ENCODE measurements at regions not wholly inside any gene's neighbourhood (a gene's known extent, or its start where the extent isn't known, plus 50 kb on each side); places are given as distances from the start of the nearest gene placed in this dataset.
A peak's percentile ranks its signal among the peaks of the same experiment; 100 is the strongest.

DNA sequence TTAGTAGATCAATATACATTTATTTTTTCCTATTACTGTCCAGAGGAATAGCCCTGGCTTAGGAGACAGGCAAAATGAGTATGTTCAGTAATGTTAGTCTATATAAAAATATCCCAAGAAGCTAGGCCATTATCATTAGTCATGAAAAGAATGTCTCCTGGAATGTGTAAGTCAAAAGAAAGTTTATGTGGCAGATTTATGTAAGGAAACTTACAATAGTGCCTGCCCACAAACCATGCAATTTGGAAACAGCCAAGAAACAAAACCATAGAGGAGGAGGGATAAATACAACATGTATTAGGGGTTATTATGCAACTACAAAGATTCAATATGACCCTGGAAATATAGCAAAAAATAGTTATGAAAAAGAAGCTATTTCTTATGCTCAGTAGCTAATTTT lies 96.3 kb downstream of the NOL4 start:
- no peaks in the 10 kb centered on the region for H3K36me3 ChIP-seq (ENCODE audit: control insufficient read depth in 1 of 2, insufficient read depth in 2 of 2, low read depth in 1 of 2, low read length in 2 of 2)
- H3K27me3 ChIP-seq (ENCODE audit: control insufficient read depth in 1 of 2, insufficient read depth in 1 of 2, low read length in 2 of 2), result no peaks in the 10 kb centered on the region
- H2BK120ac ChIP-seq (ENCODE audit: low read depth, low read length), result no peak overlapping the region
- no peak overlapping the region for H2BK12ac ChIP-seq (ENCODE audit: low read length in 2 of 2)
- H2BK15ac ChIP-seq (ENCODE audit: low read depth, poor library complexity, severe bottlenecking), result no peak overlapping the region
- no peak overlapping the region for H3K23ac ChIP-seq (ENCODE audit: low read length in 2 of 2)
- DNase-seq, result peak; percentile 25
- H2BK5ac ChIP-seq (ENCODE audit: low read depth, low read length, poor library complexity, severe bottlenecking), result no peak overlapping the region
- H2AFZ ChIP-seq (ENCODE audit: low read depth, low read length), result no peak overlapping the region
- H4K8ac ChIP-seq (ENCODE audit: low read length), result no peak overlapping the region
- H3K27ac ChIP-seq (ENCODE audit: low read length, poor library complexity, severe bottlenecking), result no peak overlapping the region
- H3K9me3 ChIP-seq (ENCODE audit: control insufficient read depth, low read length), result no peaks in the 10 kb centered on the region
- no peaks in the 10 kb centered on the region for H3K4me1 ChIP-seq (ENCODE audit: control insufficient read depth, insufficient read depth, low read depth, low read length)
- H3K4me2 ChIP-seq (ENCODE audit: low read length, poor library complexity, severe bottlenecking), result no peak overlapping the region
- no peak overlapping the region for H4K91ac ChIP-seq (ENCODE audit: low read length)
- no peak overlapping the region for H3K4me3 ChIP-seq (ENCODE audit: insufficient read depth in 1 of 2, low read depth in 1 of 2, low read length in 2 of 2)
- H3K4ac ChIP-seq (ENCODE audit: low read depth in 1 of 2, low read length in 2 of 2), result no peak overlapping the region
- H3K79me1 ChIP-seq (replicated peaks; ENCODE audit: low read length, poor library complexity, severe bottlenecking), result no peaks in the 10 kb centered on the region
- no peak overlapping the region for H3K14ac ChIP-seq (ENCODE audit: low read length in 2 of 2)
- H3K18ac ChIP-seq (ENCODE audit: low read depth in 1 of 2, low read length in 2 of 2), result no peak overlapping the region
- no peak overlapping the region for H3K9ac ChIP-seq (ENCODE audit: low read length)
- no peak overlapping the region for H2AK5ac ChIP-seq (ENCODE audit: low read length, severe bottlenecking)

DNA sequence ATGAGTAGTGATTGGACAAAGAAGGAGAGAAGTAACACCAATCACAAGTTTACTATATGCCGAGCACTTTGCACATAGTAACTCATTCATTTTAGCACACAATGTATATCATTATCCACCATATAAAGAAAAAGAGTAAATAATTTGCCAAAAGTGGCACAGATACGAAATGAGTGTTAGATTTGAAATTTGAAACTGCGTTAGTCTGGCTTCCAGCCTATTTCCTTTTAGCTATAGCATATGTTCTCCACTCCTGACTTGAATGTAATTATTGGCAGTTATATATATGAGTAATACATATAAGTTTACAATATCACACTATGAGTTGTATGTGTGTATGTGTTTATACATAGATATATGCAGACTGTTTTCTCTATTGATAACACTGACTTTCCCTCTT lies 98.6 kb downstream of the NOL4 start:
- no peak overlapping the region for H2BK15ac ChIP-seq (ENCODE audit: low read depth, poor library complexity, severe bottlenecking)

GRCh38 chr18:34122724-34123334 lies 101.9 kb downstream of the NOL4 start:
- H3K79me1 ChIP-seq (replicated peaks; ENCODE audit: low read length, poor library complexity, severe bottlenecking), result no peaks in the 10 kb centered on the region
- H3K18ac ChIP-seq (ENCODE audit: low read depth in 1 of 2, low read length in 2 of 2), result no peak overlapping the region
- H3K9ac ChIP-seq (ENCODE audit: low read length), result no peak overlapping the region
- H2BK15ac ChIP-seq (ENCODE audit: low read depth, poor library complexity, severe bottlenecking), result no peak overlapping the region
- H3K27ac ChIP-seq (ENCODE audit: low read length, poor library complexity, severe bottlenecking), result no peak overlapping the region
- no peak overlapping the region for H3K23ac ChIP-seq (ENCODE audit: low read length in 2 of 2)
- DNase-seq, result peak; percentile 70
- H2AK5ac ChIP-seq (ENCODE audit: low read length, severe bottlenecking), result no peak overlapping the region
- H3K14ac ChIP-seq (ENCODE audit: low read length in 2 of 2), result no peak overlapping the region
- no peak overlapping the region for H4K91ac ChIP-seq (ENCODE audit: low read length)
- H3K36me3 ChIP-seq (ENCODE audit: control insufficient read depth in 1 of 2, insufficient read depth in 2 of 2, low read depth in 1 of 2, low read length in 2 of 2), result no peaks in the 10 kb centered on the region
- no peak overlapping the region for H2BK5ac ChIP-seq (ENCODE audit: low read depth, low read length, poor library complexity, severe bottlenecking)
- no peak overlapping the region for H3K4ac ChIP-seq (ENCODE audit: low read depth in 1 of 2, low read length in 2 of 2)
- 0% methylated on average over 1 of the region's 4 CpGs for WGBS
- no peak overlapping the region for H2BK120ac ChIP-seq (ENCODE audit: low read depth, low read length)
- no peak overlapping the region for H4K8ac ChIP-seq (ENCODE audit: low read length)
- H2BK12ac ChIP-seq (ENCODE audit: low read length in 2 of 2), result no peak overlapping the region
- no peak overlapping the region for H2AFZ ChIP-seq (ENCODE audit: low read depth, low read length)
- H3K4me2 ChIP-seq (ENCODE audit: low read length, poor library complexity, severe bottlenecking), result no peak overlapping the region
- no peaks in the 10 kb centered on the region for H3K4me1 ChIP-seq (ENCODE audit: control insufficient read depth, insufficient read depth, low read depth, low read length)
- no peaks in the 10 kb centered on the region for H3K9me3 ChIP-seq (ENCODE audit: control insufficient read depth, low read length)
- H3K27me3 ChIP-seq (ENCODE audit: control insufficient read depth in 1 of 2, insufficient read depth in 1 of 2, low read length in 2 of 2), result no peaks in the 10 kb centered on the region
- H3K4me3 ChIP-seq (ENCODE audit: insufficient read depth in 1 of 2, low read depth in 1 of 2, low read length in 2 of 2), result no peak overlapping the region

More for the DNA sequence above, 98.6 kb downstream of the NOL4 start:
- Histone ChIP-seq H4K8ac (ENCODE audit: low read length) (no peak overlapping the region), H3K27ac (ENCODE audit: low read length, poor library complexity, severe bottlenecking) (no peak overlapping the region), H3K4ac (ENCODE audit: low read depth in 1 of 2, low read length in 2 of 2) (no peak overlapping the region), H3K4me2 (ENCODE audit: low read length, poor library complexity, severe bottlenecking) (no peak overlapping the region), H3K4me1 (ENCODE audit: control insufficient read depth, insufficient read depth, low read depth, low read length) (no peaks in the 10 kb centered on the region), H3K79me1 (replicated peaks; ENCODE audit: low read length, poor library complexity, severe bottlenecking) (no peaks in the 10 kb centered on the region), H3K18ac (ENCODE audit: low read depth in 1 of 2, low read length in 2 of 2) (no peak overlapping the region), H2BK12ac (ENCODE audit: low read length in 2 of 2) (no peak overlapping the region), H3K23ac (ENCODE audit: low read length in 2 of 2) (no peak overlapping the region), H3K14ac (ENCODE audit: low read length in 2 of 2) (no peak overlapping the region), H3K9me3 (ENCODE audit: control insufficient read depth, low read length) (no peaks in the 10 kb centered on the region), H2AFZ (ENCODE audit: low read depth, low read length) (no peak overlapping the region), H3K4me3 (ENCODE audit: insufficient read depth in 1 of 2, low read depth in 1 of 2, low read length in 2 of 2) (no peak overlapping the region), H2BK5ac (ENCODE audit: low read depth, low read length, poor library complexity, severe bottlenecking) (no peak overlapping the region), H2BK120ac (ENCODE audit: low read depth, low read length) (no peak overlapping the region), H3K27me3 (ENCODE audit: control insufficient read depth in 1 of 2, insufficient read depth in 1 of 2, low read length in 2 of 2) (no peaks in the 10 kb centered on the region), H3K36me3 (ENCODE audit: control insufficient read depth in 1 of 2, insufficient read depth in 2 of 2, low read depth in 1 of 2, low read length in 2 of 2) (no peaks in the 10 kb centered on the region), H2AK5ac (ENCODE audit: low read length, severe bottlenecking) (no peak overlapping the region), H3K9ac (ENCODE audit: low read length) (no peak overlapping the region), H4K91ac (ENCODE audit: low read length) (no peak overlapping the region)
- WGBS, result no CpG with 5 or more reads among the region's 3 CpGs
- no peak for DNase-seq

- H2AK5ac ChIP-seq (ENCODE audit: low read length, severe bottlenecking), result no peak overlapping the region
- WGBS, result 74% methylated on average over 4 of the region's 4 CpGs
- DNase-seq, result peak; percentile 42
- no peak overlapping the region for H2BK12ac ChIP-seq (ENCODE audit: low read length in 2 of 2)
- no peaks in the 10 kb centered on the region for H3K4me1 ChIP-seq (ENCODE audit: control insufficient read depth, insufficient read depth, low read depth, low read length)
- H4K91ac ChIP-seq (ENCODE audit: low read length), result no peak overlapping the region
- no peak overlapping the region for H3K14ac ChIP-seq (ENCODE audit: low read length in 2 of 2)
- no peak overlapping the region for H3K18ac ChIP-seq (ENCODE audit: low read depth in 1 of 2, low read length in 2 of 2)
- H3K36me3 ChIP-seq (ENCODE audit: control insufficient read depth in 1 of 2, insufficient read depth in 2 of 2, low read depth in 1 of 2, low read length in 2 of 2), result no peaks in the 10 kb centered on the region
- peak overlapping the region; percentile 82 for H3K27ac ChIP-seq (ENCODE audit: low read length, poor library complexity, severe bottlenecking)
- H2BK5ac ChIP-seq (ENCODE audit: low read depth, low read length, poor library complexity, severe bottlenecking), result no peak overlapping the region
- no peaks in the 10 kb centered on the region for H3K79me1 ChIP-seq (replicated peaks; ENCODE audit: low read length, poor library complexity, severe bottlenecking)
- H3K4me2 ChIP-seq (ENCODE audit: low read length, poor library complexity, severe bottlenecking), result peak overlapping the region; percentile 10
- H3K23ac ChIP-seq (ENCODE audit: low read length in 2 of 2), result no peak overlapping the region
- H3K27me3 ChIP-seq (ENCODE audit: control insufficient read depth in 1 of 2, insufficient read depth in 1 of 2, low read length in 2 of 2), result no peaks in the 10 kb centered on the region
- no peak overlapping the region for H4K8ac ChIP-seq (ENCODE audit: low read length)
- no peak overlapping the region for H2BK120ac ChIP-seq (ENCODE audit: low read depth, low read length)
- H3K9ac ChIP-seq (ENCODE audit: low read length), result no peak overlapping the region
- no peaks in the 10 kb centered on the region for H3K9me3 ChIP-seq (ENCODE audit: control insufficient read depth, low read length)
- no peak overlapping the region for H3K4me3 ChIP-seq (ENCODE audit: insufficient read depth in 1 of 2, low read depth in 1 of 2, low read length in 2 of 2)
- no peak overlapping the region for H3K4ac ChIP-seq (ENCODE audit: low read depth in 1 of 2, low read length in 2 of 2)
- no peak overlapping the region for H2AFZ ChIP-seq (ENCODE audit: low read depth, low read length)
- no peak overlapping the region for H2BK15ac ChIP-seq (ENCODE audit: low read depth, poor library complexity, severe bottlenecking)
These were observed 103.5 kb downstream of the NOL4 start for GRCh38 chr18:34121200-34121721.

All from mesenchymal stem cell (in vitro differentiated cells and primary cell).